GM12878 (cell line): ENCODE measurements at regions not wholly inside any gene's neighbourhood (a gene's known extent, or its start where the extent isn't known, plus 50 kb on each side); places are given as distances from the start of the nearest gene placed in this dataset.

Experiments
- ATAC-seq: fragments of 200-7000 bp; cut with Tn5 transposase; 3 replicates; pipeline ENCODE4 v1.9.1; 2020; ENCODE audit warnings: mild to moderate bottlenecking, moderate library complexity
- BruUV-seq: library from RNA; stranded (reverse); fragments of 400-500 nt; replicated peaks from 2 replicates; lab custom pipeline; 2021; lab: Mats Ljungman, UMichigan
- CTCF ChIA-PET: fragments of 300-600 bp; sonication (Branson Sonifier 250); formaldehyde crosslinking; extraction: SDS; loops from one replicate; lab custom pipeline; 2021; ENCODE audit warnings: inconsistent platforms; lab: Yijun Ruan, JAX
- POLR2A ChIA-PET: fragments of 350-600 bp; formaldehyde crosslinking; extraction: SDS; loops from one replicate; lab custom pipeline; 2021; ENCODE audit warnings: inconsistent platforms; lab: Charles Lee
- RAD21 ChIA-PET: fragments of 300-600 bp; sonication (Branson Sonifier 250); formaldehyde crosslinking; loops from one replicate; lab custom pipeline; 2023; ENCODE audit warnings: antibody characterized with exemption; ENCODE audit not compliant: unreplicated experiment; lab: Charles Lee
- SMC1A ChIA-PET: fragments of 300-600 bp; sonication (Branson Sonifier 250); formaldehyde crosslinking; loops from one replicate; lab custom pipeline; 2023; ENCODE audit not compliant: unreplicated experiment, uncharacterized antibody; lab: Charles Lee
- DNase-seq: peaks from one replicate; pipeline ENCODE4 v3.0.0-alpha.2; 2011; ENCODE audit warnings: low read depth, low spot score
- FAIRE-seq: peaks from 3 replicates; lab custom pipeline; 2011; peaks lifted over from hg19 to GRCh38; lab: Jason Lieb, UNC
- H2AFZ ChIP-seq: 2 replicates; pipeline ENCODE4 v1.6.0; 2011; ENCODE audit warnings: low read depth, low read length, control low read depth; ENCODE audit not compliant: control insufficient read depth
- H3K27ac ChIP-seq: 2 replicates; pipeline ENCODE4 v1.5.1; 2011; ENCODE audit warnings: control low read depth; ENCODE audit not compliant: control insufficient read depth, insufficient read depth
- H3K27me3 ChIP-seq, 2 experiments: replicated peaks in 1 of 2; 2 replicates each; pipeline versions ENCODE4 v1.6.0 to v1.6.1; 2011; ENCODE audit warnings: low read length in 1 of 2; ENCODE audit not compliant: control insufficient read depth in 2 of 2, insufficient read depth in 2 of 2
- H3K36me3 ChIP-seq, 2 experiments: 2 replicates each; pipeline ENCODE4 v1.5.1; 2011; ENCODE audit warnings: low read length in 1 of 2; ENCODE audit not compliant: control insufficient read depth in 2 of 2, insufficient read depth in 2 of 2
- H3K4me1 ChIP-seq: 2 replicates; pipeline ENCODE4 v1.6.1; 2011; ENCODE audit warnings: mild to moderate bottlenecking, low read length, moderate library complexity, mixed read lengths; ENCODE audit not compliant: control insufficient read depth, insufficient read depth
- H3K4me2 ChIP-seq: 2 replicates; pipeline ENCODE4 v1.6.0; 2011; ENCODE audit warnings: control low read depth; ENCODE audit not compliant: control insufficient read depth, insufficient read depth
- H3K4me3 ChIP-seq: fragments of 200-600 bp; sonication (generic); 2 replicates; pipeline ENCODE4 v1.5.1; 2016
- H3K79me2 ChIP-seq: 2 replicates; pipeline ENCODE4 v1.6.0; 2011; ENCODE audit warnings: low read length; ENCODE audit not compliant: control insufficient read depth, insufficient read depth
- H3K9ac ChIP-seq: 2 replicates; pipeline ENCODE4 v1.8.0; 2011; ENCODE audit warnings: low read length, control low read depth, mixed read lengths; ENCODE audit not compliant: control insufficient read depth, insufficient read depth
- H3K9me3 ChIP-seq: replicated peaks from 3 replicates; pipeline ENCODE4 v1.5.1; 2011; ENCODE audit warnings: mild to moderate bottlenecking, low read length; ENCODE audit not compliant: control insufficient read depth, insufficient read depth
- H4K20me1 ChIP-seq: 2 replicates; pipeline ENCODE4 v1.6.0; 2011; ENCODE audit not compliant: control insufficient read depth, insufficient read depth
- BHLHE40 ChIP-seq, 2 experiments: fragments of 450-650 bp in 1 of 2; IDR thresholded peaks; 2 replicates each; pipeline ENCODE4 v1.6.1; 2011 to 2017; ENCODE audit warnings: low read depth in 2 of 2, borderline replicate concordance in 1 of 2, improper control_type of control experiment in 1 of 2, low read length in 1 of 2, mild to moderate bottlenecking in 1 of 2
- BMI1 ChIP-seq: fragments of 450-650 bp; IDR thresholded peaks from 2 replicates; pipeline ENCODE4 v1.6.1; 2016; ENCODE audit warnings: mild to moderate bottlenecking, moderate library complexity, borderline replicate concordance
- IKZF1 ChIP-seq: fragments of 450-650 bp; conservative IDR thresholded peaks from 2 replicates; pipeline ENCODE4 v1.6.1; 2017; ENCODE audit warnings: antibody characterized with exemption, mild to moderate bottlenecking
- IKZF2 ChIP-seq, 2 experiments: fragments of 450-650 bp; IDR thresholded peaks; 2 replicates each; pipeline ENCODE4 v1.6.1; 2017; ENCODE audit warnings: mild to moderate bottlenecking in 2 of 2, moderate library complexity in 2 of 2
- MTA2 ChIP-seq: fragments of 450-650 bp; IDR thresholded peaks from 2 replicates; pipeline ENCODE4 v1.6.1; 2016; ENCODE audit warnings: low read depth, mild to moderate bottlenecking, moderate library complexity
- NR2C1 ChIP-seq: fragments of 450-650 bp; IDR thresholded peaks from 2 replicates; pipeline ENCODE4 v1.6.1; 2017; ENCODE audit warnings: antibody characterized with exemption, mild to moderate bottlenecking, moderate library complexity
- POLR2A ChIP-seq: IDR thresholded peaks from 2 replicates; pipeline ENCODE4 v1.6.1; 2011; ENCODE audit warnings: low read depth, mild to moderate bottlenecking, low read length
- RAD21 ChIP-seq: IDR thresholded peaks from 2 replicates; pipeline ENCODE4 v1.6.1; 2011; ENCODE audit warnings: mild to moderate bottlenecking, low read depth, low read length, moderate library complexity; ENCODE audit not compliant: insufficient read depth
- SMAD1 ChIP-seq: fragments of 450-650 bp; IDR thresholded peaks from 2 replicates; pipeline ENCODE4 v1.6.1; 2018; ENCODE audit warnings: mild to moderate bottlenecking, low read depth; ENCODE audit not compliant: partially characterized antibody
- SPI1 ChIP-seq: IDR thresholded peaks from 2 replicates; pipeline ENCODE4 v1.6.1; 2011; ENCODE audit warnings: low read depth, mild to moderate bottlenecking, low read length, moderate library complexity, borderline replicate concordance; ENCODE audit not compliant: insufficient read depth
- SREBF1 ChIP-seq: IDR thresholded peaks from 2 replicates; pipeline ENCODE4 v1.6.1; 2012; ENCODE audit warnings: mild to moderate bottlenecking, low read length
- SRF ChIP-seq, 2 experiments: IDR thresholded peaks; 2 replicates each; pipeline ENCODE4 v1.6.1; 2011; ENCODE audit warnings: low read depth in 2 of 2, low read length in 2 of 2, mild to moderate bottlenecking in 1 of 2, moderate library complexity in 1 of 2
- ZNF274 ChIP-seq: IDR thresholded peaks from one replicate; pipeline ENCODE4 v1.8.0; 2011; ENCODE audit not compliant: insufficient read length, insufficient read depth
- ZNF622 ChIP-seq: fragments of 450-650 bp; IDR thresholded peaks from 2 replicates; pipeline ENCODE4 v1.6.1; 2017; ENCODE audit warnings: mild to moderate bottlenecking, inconsistent platforms
- WGBS: methylation state at CpG from one replicate; pipeline ENCODE4 v1.1.6; 2016; ENCODE audit warnings: low lambda C conversion rate; ENCODE audit not compliant: insufficient replicate concordance, insufficient coverage; ENCODE audit errors: missing lambda C conversion rate; 5-methylcytosine and 5-hydroxymethylcytosine counted together
- in situ Hi-C: fragments of 300-500 bp; cut with MboI; formaldehyde crosslinking; loops from 9 replicates; pipeline ENCODE4 v1.14.3; 2018; ENCODE audit warnings: mixed read lengths
- intact Hi-C: fragments of 100-400 bp; cut with micrococcal nuclease; formaldehyde crosslinking; loops from one replicate; pipeline ENCODE4 v1.14.2; 2022; ENCODE audit not compliant: unreplicated experiment
- TF ChIP-seq, protein P1 (sequence below): IDR thresholded peaks from 2 replicates; pipeline ENCODE4 v1.6.1; 2012; ENCODE audit warnings: low read depth, low read length, improper control_type of control experiment
- TF ChIP-seq, protein P2 (sequence below): fragments of 150-350 bp; IDR thresholded peaks from 2 replicates; pipeline ENCODE4 v1.6.1; 2014; ENCODE audit warnings: mild to moderate bottlenecking, low read depth, low read length
- TF ChIP-seq, protein P3 (sequence below): fragments of 450-650 bp; IDR thresholded peaks from 2 replicates; pipeline ENCODE4 v1.6.1; 2017; ENCODE audit warnings: low read depth, mild to moderate bottlenecking, moderate library complexity

DNA sequence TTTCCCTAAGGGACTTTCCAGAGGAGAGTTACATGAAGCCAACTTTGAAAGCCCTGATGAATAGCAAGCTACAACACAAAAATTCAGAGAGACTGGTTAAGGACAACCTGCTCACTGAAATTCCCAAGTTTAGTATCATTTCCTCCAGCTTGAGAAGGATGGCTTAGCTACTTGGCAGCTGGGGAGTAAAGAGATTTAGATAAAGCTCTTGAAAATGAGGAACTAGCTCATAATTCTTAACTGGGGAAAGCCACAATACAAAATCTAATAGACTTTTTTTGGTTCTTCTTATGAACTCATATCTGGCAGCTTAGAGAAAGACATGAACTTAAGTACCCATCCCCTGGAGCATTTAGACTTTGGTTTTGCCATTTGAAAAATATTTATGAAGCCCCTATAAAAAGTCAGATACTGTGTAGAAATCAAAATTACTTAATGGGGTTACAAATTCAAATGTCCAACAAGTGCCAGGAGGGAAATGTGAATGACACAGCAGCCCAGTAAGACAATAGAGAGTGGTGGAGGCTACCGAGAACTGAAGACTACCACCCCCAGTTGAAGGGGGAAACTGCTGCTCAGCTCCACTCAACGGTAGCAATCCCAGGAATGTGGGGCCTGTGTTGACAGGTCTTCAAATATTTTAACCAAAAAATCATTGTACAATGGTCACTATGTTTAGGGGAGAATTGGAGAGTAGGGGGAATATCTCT is 79.4 kb upstream of the ADRB2 start:
- H3K4me3 ChIP-seq = no peak overlapping the region
- POLR2A ChIA-PET = interaction anchor here (0.8 kb wide), 1 partner anchor 45 kb away, joined by 8 read pairs; no protein-coding TSS in a partner anchor
- 0% methylated on average over 2 of the region's 2 CpGs for WGBS
- no peak for TF ChIP-seq BMI1
- TF ChIP-seq, protein P1, sequence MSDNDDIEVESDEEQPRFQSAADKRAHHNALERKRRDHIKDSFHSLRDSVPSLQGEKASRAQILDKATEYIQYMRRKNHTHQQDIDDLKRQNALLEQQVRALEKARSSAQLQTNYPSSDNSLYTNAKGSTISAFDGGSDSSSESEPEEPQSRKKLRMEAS = no peak
- TF ChIP-seq SRF (IDR thresholded peaks at IDR 0.05; ENCODE audit: low read depth in 2 of 2, low read length in 2 of 2) = no peak
- no peak for TF ChIP-seq NR2C1
- TF ChIP-seq SMAD1 = no peak
- TF ChIP-seq ZNF622 = no peak
- no peak for TF ChIP-seq ZNF274
- peak; percentile 56 to 58 for TF ChIP-seq IKZF2 (IDR thresholded peaks at IDR 0.05)
- 0 out of 2 replicates have a peak, but pooled peaks have one; percentile 32 for TF ChIP-seq IKZF1
- peak; percentile 53 for TF ChIP-seq SPI1
- TF ChIP-seq BHLHE40 (IDR thresholded peaks at IDR 0.05; ENCODE audit: borderline replicate concordance in 1 of 2, low read depth in 2 of 2, low read length in 1 of 2) = no peak
- TF ChIP-seq MTA2 = 0 out of 2 replicates have a peak, but pooled peaks have one; percentile 21
- TF ChIP-seq RAD21 = no peak
- TF ChIP-seq POLR2A = no peak
- TF ChIP-seq, protein P2, sequence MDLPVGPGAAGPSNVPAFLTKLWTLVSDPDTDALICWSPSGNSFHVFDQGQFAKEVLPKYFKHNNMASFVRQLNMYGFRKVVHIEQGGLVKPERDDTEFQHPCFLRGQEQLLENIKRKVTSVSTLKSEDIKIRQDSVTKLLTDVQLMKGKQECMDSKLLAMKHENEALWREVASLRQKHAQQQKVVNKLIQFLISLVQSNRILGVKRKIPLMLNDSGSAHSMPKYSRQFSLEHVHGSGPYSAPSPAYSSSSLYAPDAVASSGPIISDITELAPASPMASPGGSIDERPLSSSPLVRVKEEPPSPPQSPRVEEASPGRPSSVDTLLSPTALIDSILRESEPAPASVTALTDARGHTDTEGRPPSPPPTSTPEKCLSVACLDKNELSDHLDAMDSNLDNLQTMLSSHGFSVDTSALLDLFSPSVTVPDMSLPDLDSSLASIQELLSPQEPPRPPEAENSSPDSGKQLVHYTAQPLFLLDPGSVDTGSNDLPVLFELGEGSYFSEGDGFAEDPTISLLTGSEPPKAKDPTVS = no peak
- TF ChIP-seq, protein P3, sequence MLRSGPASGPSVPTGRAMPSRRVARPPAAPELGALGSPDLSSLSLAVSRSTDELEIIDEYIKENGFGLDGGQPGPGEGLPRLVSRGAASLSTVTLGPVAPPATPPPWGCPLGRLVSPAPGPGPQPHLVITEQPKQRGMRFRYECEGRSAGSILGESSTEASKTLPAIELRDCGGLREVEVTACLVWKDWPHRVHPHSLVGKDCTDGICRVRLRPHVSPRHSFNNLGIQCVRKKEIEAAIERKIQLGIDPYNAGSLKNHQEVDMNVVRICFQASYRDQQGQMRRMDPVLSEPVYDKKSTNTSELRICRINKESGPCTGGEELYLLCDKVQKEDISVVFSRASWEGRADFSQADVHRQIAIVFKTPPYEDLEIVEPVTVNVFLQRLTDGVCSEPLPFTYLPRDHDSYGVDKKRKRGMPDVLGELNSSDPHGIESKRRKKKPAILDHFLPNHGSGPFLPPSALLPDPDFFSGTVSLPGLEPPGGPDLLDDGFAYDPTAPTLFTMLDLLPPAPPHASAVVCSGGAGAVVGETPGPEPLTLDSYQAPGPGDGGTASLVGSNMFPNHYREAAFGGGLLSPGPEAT = peak; percentile 24; the same call in 1 of the 2 replicates
- no peak for TF ChIP-seq SREBF1

More for the DNA sequence above, 79.4 kb upstream of the ADRB2 start:
- in situ Hi-C loops (no loop called here), intact Hi-C loops (loop anchor here (5.0 kb wide), 2 partner anchors 45 to 60 kb away; no protein-coding TSS in a partner anchor)
- H2AFZ ChIP-seq = no peak overlapping the region
- H3K79me2 ChIP-seq = no peaks in the 10 kb centered on the region
- H3K4me2 ChIP-seq = peak overlapping the region; percentile 55; the same call in 1 of the 2 replicates
- RAD21 ChIA-PET = interaction anchor here (0.6 to 1.4 kb wide), 18 partner anchors 8 to 339 kb away, joined by 3 to 7 read pairs (median 4); no protein-coding TSS in a partner anchor
- no TSS peak for BruUV-seq
- no peak for DNase-seq
- SMC1A ChIA-PET = interaction anchor here (0.6 to 2.6 kb wide), 24 partner anchors 9 to 253 kb away, joined by 3 to 14 read pairs (median 4); no protein-coding TSS in a partner anchor
- no peaks in the 10 kb centered on the region for H3K27me3 ChIP-seq
- H3K27ac ChIP-seq = no peak overlapping the region
- FAIRE-seq = peak; percentile 18
- H4K20me1 ChIP-seq = no peaks in the 10 kb centered on the region
- CTCF ChIA-PET = interaction anchor here (1.1 to 12.7 kb wide), 7 partner anchors 10 to 288 kb away, joined by 3 to 152 read pairs (median 5); no protein-coding TSS in a partner anchor
- no peak overlapping the region for H3K9ac ChIP-seq
- H3K4me1 ChIP-seq = peaks cover 9% of the 10 kb centered on the region
- no peaks in the 10 kb centered on the region for H3K9me3 ChIP-seq
- peak; percentile 90 for ATAC-seq
- no peaks in the 10 kb centered on the region for H3K36me3 ChIP-seq
